ENCODE measurements at regions not wholly inside any gene's neighbourhood (a gene's known extent, or its start where the extent isn't known, plus 50 kb on each side); places are given as distances from the start of the nearest gene placed in this dataset.

DNA sequence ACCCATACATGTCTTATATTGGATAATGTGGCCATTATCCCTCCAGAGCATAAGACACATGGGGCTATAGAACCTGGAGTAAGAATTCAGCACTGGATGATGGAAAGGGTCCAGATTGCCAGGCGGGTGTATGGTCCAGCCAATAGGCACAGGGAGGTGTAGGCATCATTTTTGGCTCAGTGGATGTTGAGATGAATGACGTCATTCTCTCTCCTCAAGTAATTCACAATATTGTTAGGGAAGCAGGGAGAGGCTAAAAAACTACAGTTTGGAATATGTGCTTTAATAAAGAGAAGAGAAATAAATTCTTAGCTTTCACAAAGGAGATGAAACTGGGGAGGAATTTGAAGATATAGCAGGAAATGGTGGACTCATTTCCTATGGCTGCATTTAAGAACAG is 461.1 kb upstream of the GOT2 start:
- no peak overlapping the region for H3K27ac Mint-ChIP-seq
- ChIA-PET POLR2A (no interaction called here), CTCF (no interaction called here)
- no peak for DNase-seq
- intact Hi-C loops (cut with micrococcal nuclease) = no loop called here
- no peaks in the 10 kb centered on the region for H3K36me3 Mint-ChIP-seq (ENCODE audit: low read depth)
- TF ChIP-seq, protein P1, sequence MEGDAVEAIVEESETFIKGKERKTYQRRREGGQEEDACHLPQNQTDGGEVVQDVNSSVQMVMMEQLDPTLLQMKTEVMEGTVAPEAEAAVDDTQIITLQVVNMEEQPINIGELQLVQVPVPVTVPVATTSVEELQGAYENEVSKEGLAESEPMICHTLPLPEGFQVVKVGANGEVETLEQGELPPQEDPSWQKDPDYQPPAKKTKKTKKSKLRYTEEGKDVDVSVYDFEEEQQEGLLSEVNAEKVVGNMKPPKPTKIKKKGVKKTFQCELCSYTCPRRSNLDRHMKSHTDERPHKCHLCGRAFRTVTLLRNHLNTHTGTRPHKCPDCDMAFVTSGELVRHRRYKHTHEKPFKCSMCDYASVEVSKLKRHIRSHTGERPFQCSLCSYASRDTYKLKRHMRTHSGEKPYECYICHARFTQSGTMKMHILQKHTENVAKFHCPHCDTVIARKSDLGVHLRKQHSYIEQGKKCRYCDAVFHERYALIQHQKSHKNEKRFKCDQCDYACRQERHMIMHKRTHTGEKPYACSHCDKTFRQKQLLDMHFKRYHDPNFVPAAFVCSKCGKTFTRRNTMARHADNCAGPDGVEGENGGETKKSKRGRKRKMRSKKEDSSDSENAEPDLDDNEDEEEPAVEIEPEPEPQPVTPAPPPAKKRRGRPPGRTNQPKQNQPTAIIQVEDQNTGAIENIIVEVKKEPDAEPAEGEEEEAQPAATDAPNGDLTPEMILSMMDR (IDR thresholded peaks at IDR 0.05) = no peak
- H3K27me3 Mint-ChIP-seq = no peaks in the 10 kb centered on the region
- no peak overlapping the region for H3K4me3 Mint-ChIP-seq
- ATAC-seq (ENCODE audit: low read depth) = no peak
- peaks cover 2% of the 10 kb centered on the region for H3K9me3 Mint-ChIP-seq
- H3K4me1 Mint-ChIP-seq = no peaks in the 10 kb centered on the region

DNA sequence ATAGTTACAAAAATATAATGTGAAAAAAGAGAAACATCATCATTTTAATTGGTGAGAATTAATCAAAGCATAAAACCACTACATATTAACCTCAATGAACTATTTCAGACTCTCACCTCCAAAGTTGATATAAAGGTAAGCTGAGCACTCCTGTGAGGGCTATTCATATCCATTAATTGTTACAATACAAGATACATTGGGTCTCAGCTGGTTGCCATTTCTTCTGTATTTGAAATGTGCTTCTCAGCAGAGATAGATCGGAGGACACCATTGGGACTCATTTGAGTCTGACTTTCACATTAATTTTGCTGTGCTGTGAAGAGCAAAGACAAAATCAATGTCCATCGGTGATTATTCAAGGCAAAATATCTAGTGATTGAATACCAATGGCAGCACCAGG is 459.5 kb upstream of the GOT2 start:
- TF ChIP-seq, protein P1 (IDR thresholded peaks at IDR 0.05) = no peak
- DNase-seq = no peak
- H3K9me3 Mint-ChIP-seq = peaks cover 2% of the 10 kb centered on the region
- no peaks in the 10 kb centered on the region for H3K4me1 Mint-ChIP-seq
- ChIA-PET CTCF (no interaction called here), POLR2A (no interaction called here)
- no peaks in the 10 kb centered on the region for H3K27me3 Mint-ChIP-seq
- no peak for ATAC-seq (ENCODE audit: low read depth)
- H3K36me3 Mint-ChIP-seq (ENCODE audit: low read depth) = no peaks in the 10 kb centered on the region
- no peak overlapping the region for H3K27ac Mint-ChIP-seq
- H3K4me3 Mint-ChIP-seq = no peak overlapping the region
- intact Hi-C loops (cut with micrococcal nuclease) = no loop called here

DNA sequence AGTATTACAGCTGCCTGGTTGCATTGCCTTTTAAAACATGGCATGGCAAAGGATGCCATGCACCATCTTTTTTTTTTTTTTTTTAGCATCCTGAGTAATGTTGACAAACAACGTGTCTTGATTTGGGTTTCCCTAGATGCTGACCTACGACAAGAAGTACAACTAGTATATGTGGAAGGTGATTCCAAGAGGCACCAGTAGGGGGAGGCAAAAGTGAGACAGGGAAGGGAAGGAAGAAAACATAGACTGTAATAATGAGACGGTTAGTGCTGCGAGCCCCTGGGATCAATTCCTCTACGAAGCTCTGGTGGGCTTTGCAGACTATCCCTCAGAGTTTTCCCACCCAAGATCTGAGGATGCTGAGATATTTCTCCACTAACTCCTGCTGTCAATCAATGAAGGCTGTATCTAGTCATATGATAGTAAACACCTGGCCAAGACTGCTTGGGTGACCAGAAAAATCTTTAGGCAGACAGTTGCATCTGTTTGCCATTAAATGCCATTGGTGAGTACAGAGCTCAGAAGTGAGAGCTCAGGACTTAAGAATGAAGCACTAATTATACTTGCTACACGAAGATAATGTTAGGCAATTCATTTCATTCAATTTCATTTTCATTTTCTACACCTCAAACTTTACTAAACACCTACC is 458.6 kb upstream of the GOT2 start:
- no peak for ATAC-seq (ENCODE audit: low read depth)
- Mint-ChIP-seq H3K4me1 (no peaks in the 10 kb centered on the region), H3K27ac (no peak overlapping the region), H3K4me3 (no peak overlapping the region), H3K9me3 (peaks cover 2% of the 10 kb centered on the region), H3K36me3 (ENCODE audit: low read depth) (no peaks in the 10 kb centered on the region), H3K27me3 (no peaks in the 10 kb centered on the region)
- DNase-seq = no peak
- intact Hi-C loops (cut with micrococcal nuclease) = no loop called here
- CTCF ChIA-PET = no interaction called here
- TF ChIP-seq, protein P1 (IDR thresholded peaks at IDR 0.05) = no peak
- POLR2A ChIA-PET = no interaction called here

DNA sequence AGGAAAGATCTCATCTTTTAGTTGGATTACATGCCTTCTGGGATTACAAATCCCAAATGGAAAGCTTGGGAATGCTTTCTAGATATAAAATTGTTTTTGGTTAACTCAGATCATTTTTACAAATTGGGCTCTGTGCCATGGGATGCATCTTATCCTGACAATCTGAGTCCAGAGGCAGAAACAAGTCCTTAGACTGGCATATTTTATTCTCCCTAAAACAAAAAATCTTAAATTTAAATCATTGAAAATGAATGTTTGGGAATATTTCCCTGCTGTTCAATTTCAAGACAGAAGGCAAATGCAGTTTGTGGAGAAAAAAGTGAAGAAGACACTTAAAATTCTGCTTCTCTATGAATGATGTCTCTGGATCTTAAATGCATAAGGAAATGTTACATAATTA is 456.6 kb upstream of the GOT2 start:
- ATAC-seq (ENCODE audit: low read depth) (no peak), DNase-seq (no peak)
- ChIA-PET CTCF (no interaction called here), POLR2A (no interaction called here)
- TF ChIP-seq, protein P1 (IDR thresholded peaks at IDR 0.05) = no peak
- Mint-ChIP-seq H3K4me1 (no peaks in the 10 kb centered on the region), H3K9me3 (peaks cover 2% of the 10 kb centered on the region), H3K4me3 (no peak overlapping the region), H3K27ac (no peak overlapping the region), H3K27me3 (no peaks in the 10 kb centered on the region), H3K36me3 (ENCODE audit: low read depth) (no peaks in the 10 kb centered on the region)
- intact Hi-C loops (cut with micrococcal nuclease) = no loop called here

DNA sequence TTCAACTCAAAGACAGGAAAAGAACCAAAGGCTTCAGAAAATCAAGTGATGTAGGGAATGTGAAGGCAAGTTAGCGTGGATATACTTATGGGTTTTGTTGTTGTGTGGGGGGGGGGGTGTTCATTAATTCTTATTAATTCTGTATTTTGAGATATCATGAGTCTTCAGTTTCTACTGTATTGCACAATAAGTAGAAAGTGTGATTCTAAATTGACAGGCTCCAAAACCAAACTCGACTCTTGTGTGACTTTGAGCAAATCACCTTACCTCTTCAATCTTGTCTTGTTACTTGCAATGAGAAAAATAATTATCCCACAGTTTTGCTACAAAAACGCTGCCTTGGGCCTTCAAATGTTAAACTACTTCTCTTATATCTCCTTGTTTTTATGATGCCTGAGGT is 453.9 kb upstream of the GOT2 start:
- intact Hi-C loops (cut with micrococcal nuclease) = no loop called here
- no peak for ATAC-seq (ENCODE audit: low read depth)
- H3K4me1 Mint-ChIP-seq = no peaks in the 10 kb centered on the region
- no peak overlapping the region for H3K4me3 Mint-ChIP-seq
- ChIA-PET CTCF (no interaction called here), POLR2A (no interaction called here)
- no peaks in the 10 kb centered on the region for H3K27me3 Mint-ChIP-seq
- no peaks in the 10 kb centered on the region for H3K36me3 Mint-ChIP-seq (ENCODE audit: low read depth)
- TF ChIP-seq, protein P1 (IDR thresholded peaks at IDR 0.05) = no peak
- no peak overlapping the region for H3K27ac Mint-ChIP-seq
- no peak for DNase-seq
- no peaks in the 10 kb centered on the region for H3K9me3 Mint-ChIP-seq
